HG03457 (cell line): ENCODE measurements at regions not wholly inside any gene's neighbourhood (a gene's known extent, or its start where the extent isn't known, plus 50 kb on each side); places are given as distances from the start of the nearest gene placed in this dataset.

Experiments used
- ATAC-seq: cut with Tn5 transposase; IDR thresholded peaks from one replicate; pipeline ENCODE4 v1.9.1; 2021; ENCODE audit warnings: moderate number of reproducible peaks; ENCODE audit not compliant: unreplicated experiment

GRCh38 chr4:180866933-180867643, 1376.1 kb upstream of the TENM3 start:
- no peak for ATAC-seq

- no peak for ATAC-seq
These were observed 1372.6 kb upstream of the TENM3 start for GRCh38 chr4:180870623-180871022.

- ATAC-seq, result no peak
These were observed 1344.9 kb upstream of the TENM3 start for GRCh38 chr4:180898305-180898704.

GRCh38 chr4:180900781-180901180, 1342.4 kb upstream of the TENM3 start:
- ATAC-seq, result no peak

- ATAC-seq, result no peak
These were observed 1333.9 kb upstream of the TENM3 start for GRCh38 chr4:180909279-180909678.

- ATAC-seq, result no peak
These were observed 1329.5 kb upstream of the TENM3 start for GRCh38 chr4:180913750-180914149.

- ATAC-seq, result no peak
These were observed 1319.7 kb upstream of the TENM3 start for GRCh38 chr4:180923486-180923885.

DNA sequence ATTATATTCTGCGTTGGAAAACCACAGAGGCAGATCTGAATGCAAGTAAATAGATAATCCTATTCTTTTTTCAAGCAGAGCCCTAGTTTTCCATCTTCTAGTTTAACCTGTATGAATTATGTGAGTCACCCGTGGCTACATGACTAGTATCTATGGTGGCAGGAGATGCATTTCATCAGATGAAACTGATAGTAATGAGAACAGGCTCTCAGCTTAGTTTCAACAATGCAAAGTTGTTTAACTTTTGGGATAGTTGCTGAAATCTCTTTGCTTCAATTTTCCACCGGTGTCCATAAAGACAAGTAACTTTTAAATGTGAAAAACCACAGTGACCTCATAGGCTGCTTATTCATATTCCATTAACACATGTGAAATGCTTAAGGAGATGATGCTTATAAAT, 1317.4 kb upstream of the TENM3 start:
- no peak for ATAC-seq

GRCh38 chr4:180926277-180926676, 1316.9 kb upstream of the TENM3 start:
- no peak for ATAC-seq

DNA sequence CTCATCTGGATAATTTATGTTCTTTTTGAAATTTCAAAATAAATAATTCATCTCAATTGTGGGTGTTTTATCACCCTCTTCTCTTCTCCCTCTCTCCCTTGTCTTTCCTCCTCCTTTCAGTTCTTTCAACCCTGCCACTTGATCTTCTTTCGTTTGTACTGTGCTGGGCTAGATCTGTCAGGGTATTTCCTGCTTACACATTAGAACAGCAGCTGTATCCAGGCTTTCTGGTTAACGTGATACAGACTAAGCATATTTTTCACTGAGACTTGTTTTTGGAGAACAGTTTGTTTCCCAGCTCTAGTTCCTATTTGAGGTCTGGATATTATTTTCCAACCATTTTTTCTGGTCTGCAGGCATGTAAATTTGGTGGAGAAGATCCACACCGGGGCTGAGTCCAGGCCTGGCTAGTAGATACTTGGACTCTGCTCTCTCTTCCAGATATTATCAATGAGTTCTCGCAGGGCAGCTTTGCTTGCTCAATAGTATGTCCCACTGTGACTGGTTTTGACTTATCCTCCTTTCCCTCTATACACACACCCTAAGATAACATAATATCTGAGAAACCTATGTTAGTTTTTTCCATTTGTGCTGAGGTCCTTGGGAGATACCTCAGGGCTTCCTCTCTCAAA, 1310.7 kb upstream of the TENM3 start:
- no peak for ATAC-seq

DNA sequence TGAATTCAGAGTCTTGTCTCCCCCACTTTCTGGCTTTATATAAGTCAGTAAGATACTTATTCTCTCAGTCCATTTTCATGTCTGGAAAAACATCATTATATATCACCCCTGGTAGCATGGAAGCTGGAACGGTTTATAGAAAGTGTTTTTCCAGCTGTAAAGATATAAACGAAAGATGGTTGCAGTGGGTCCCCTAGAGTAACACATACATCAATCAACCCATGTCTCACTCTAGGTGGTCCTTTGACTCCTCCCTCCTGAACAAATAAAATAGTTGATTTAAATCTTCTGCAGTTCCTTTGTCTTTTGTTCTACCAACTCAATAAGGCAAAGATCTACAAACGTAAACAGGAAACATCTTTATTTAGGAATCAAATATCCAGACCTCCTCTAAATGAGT, 1306.1 kb upstream of the TENM3 start:
- ATAC-seq, result no peak

GRCh38 chr4:180940680-180941079, 1302.5 kb upstream of the TENM3 start:
- ATAC-seq, result no peak

- ATAC-seq, result no peak
These were observed 1300.8 kb upstream of the TENM3 start for GRCh38 chr4:180942367-180942916.

DNA sequence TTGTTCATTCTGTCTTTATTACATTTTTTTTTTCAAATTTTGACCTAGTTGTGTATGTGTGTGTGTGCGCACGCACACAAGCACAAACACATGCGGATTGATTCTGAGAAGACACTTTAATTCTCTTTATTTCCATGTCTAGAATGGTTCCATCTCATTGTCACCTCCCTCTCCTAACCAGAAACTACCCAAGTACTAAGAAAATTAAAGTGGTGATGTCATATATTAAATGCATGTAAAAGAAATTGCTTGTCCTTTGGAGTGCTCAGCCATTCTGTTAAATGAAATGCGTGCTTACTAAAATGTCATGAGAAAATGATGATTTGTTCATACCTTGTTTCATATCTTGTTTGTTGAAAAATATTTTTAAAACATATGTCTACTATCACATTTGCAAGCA, 1297.0 kb upstream of the TENM3 start:
- ATAC-seq, result no peak

DNA sequence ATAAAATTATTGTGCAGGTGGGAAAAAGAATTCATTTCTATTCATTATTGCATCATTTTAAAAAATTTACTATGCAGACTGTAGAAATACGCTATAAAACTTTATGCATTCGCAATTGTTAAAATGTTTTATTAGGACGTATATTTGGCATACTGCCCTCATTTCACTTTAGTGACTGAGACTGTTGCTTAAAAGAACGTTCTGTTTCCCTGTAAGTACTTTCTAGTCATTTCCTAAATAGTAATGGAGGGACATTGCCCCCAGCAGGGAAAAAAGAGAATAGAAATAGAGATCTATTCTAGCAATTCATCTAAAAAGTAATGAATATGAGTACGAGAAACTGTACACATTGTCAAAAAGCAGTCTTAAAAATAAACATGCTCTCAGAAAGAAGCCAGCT, 1295.8 kb upstream of the TENM3 start:
- ATAC-seq, result no peak

DNA sequence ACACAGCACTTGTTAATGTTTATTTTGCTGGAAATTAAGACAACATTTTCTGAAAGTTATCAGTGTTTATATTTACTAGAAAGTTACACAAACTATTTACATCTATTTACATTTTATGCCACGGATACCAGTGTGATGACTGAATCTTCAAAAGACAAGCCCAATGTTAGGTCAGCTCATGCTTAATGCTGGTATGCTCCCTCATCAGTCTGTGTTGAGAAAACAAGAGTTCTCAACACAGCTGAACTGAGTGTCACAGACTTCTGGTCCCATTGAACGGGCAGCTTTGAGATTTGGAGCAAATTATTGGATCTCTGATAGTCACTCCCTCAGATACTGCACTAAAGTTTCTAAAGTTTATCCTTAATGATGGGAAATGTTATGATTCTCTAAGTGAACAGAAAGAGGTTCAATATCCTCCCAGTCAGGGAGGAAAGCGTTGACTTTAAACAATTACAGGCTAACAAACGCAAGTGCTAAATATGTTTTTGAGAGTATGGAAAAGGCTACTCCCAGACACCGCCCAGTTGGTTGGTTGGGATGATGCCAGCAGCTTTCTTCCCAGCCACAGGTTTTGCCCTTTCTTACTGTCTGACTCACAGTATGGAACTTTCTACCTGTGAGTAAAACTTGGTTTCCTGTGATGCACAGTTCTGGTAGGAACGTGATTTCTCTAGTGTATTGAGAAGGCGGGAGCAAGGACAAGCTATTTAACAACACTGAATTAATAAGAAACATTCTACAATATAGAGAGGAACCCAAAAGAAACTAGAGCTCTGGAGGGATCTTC, 1293.6 kb upstream of the TENM3 start:
- no peak for ATAC-seq

- no peak for ATAC-seq
These were observed 1292.8 kb upstream of the TENM3 start for GRCh38 chr4:180950377-180950776.

DNA sequence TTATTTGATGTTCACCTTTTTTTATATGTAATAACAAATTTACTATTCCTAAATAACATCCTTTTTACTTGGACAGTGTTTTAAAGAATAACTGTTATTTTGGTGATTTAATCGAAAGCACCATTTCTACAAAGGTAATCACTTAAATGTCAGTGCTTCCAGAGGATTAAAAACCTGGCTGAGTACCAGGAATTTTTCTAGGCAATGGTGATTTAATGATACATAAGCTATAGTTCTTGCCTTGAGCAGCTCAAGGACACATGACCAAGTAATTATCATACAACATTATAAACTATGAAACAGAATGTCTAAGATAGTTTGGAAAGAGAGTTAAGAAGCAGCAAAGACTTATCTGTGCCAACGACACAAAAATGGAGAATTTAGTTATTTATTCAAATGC, 1291.9 kb upstream of the TENM3 start:
- ATAC-seq, result no peak

DNA sequence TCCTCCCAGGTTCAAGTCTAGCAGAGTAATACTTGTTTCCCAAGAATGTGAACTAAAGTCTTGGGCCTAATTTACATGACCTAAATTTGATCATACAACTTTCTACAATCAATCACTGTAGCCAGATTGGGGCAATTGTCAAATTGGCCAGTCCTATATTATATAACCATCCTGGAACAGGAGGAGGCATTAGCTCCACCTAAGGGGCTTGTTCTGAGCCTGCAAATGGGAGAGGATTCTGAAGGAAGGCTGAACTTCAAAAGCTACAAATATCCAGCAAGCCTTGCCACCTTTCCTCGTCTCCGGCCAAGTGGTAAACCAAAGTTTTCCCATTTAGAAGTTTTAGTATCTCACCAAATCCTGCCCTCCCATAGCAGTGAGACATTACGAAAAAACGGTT, 1289.6 kb upstream of the TENM3 start:
- no peak for ATAC-seq

- no peak for ATAC-seq
These were observed 1282.3 kb upstream of the TENM3 start for GRCh38 chr4:180960743-180961401.

GRCh38 chr4:180962268-180962667, 1280.9 kb upstream of the TENM3 start:
- ATAC-seq, result no peak
